ENCODE measurements at regions not wholly inside any gene's neighbourhood (a gene's known extent, or its start where the extent isn't known, plus 50 kb on each side); places are given as distances from the start of the nearest gene placed in this dataset.

DNA sequence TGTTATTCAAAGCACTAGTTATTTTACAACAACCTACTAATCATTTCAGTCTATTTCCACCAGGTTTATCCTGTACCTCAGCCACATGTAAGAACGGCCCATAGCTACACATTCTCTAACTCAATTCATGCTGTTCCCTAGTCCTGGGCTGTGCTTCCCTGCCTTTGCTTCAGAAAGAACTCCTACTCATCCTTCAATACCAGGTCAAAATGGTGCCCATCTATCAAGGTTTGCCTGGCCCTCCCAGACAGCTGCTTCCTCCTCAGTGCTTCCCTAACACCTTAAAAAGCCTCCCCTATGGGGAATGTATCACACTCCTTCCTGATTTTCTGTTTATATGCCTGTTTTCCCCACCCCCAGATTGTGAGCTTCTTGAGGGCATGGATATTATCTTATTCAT is 400.7 kb downstream of the MN1 start:
- no peaks in the 10 kb centered on the region for H4K20me1 ChIP-seq (ENCODE audit: insufficient read depth, low read length)
- no peak overlapping the region for H2AFZ ChIP-seq (ENCODE audit: low read depth, low read length)
- H3K9me3 ChIP-seq (ENCODE audit: insufficient read depth, low read length): no peaks in the 10 kb centered on the region
- H3K27me3 ChIP-seq (ENCODE audit: low read depth, low read length): peaks cover 2% of the 10 kb centered on the region; the same call in 1 of the 2 replicates
- no peak overlapping the region for H3K4me3 ChIP-seq (ENCODE audit: low read length)
- H3K9ac ChIP-seq (ENCODE audit: low read length): no peak overlapping the region
- H3K36me3 ChIP-seq (replicated peaks; ENCODE audit: low read depth, low read length): no peaks in the 10 kb centered on the region
- no peak overlapping the region for H3K4me2 ChIP-seq (ENCODE audit: low read length)
- no peak for TF ChIP-seq EZH2phosphoT487 (IDR thresholded peaks at IDR 0.05; ENCODE audit: low read depth)
- TF ChIP-seq, protein P1, sequence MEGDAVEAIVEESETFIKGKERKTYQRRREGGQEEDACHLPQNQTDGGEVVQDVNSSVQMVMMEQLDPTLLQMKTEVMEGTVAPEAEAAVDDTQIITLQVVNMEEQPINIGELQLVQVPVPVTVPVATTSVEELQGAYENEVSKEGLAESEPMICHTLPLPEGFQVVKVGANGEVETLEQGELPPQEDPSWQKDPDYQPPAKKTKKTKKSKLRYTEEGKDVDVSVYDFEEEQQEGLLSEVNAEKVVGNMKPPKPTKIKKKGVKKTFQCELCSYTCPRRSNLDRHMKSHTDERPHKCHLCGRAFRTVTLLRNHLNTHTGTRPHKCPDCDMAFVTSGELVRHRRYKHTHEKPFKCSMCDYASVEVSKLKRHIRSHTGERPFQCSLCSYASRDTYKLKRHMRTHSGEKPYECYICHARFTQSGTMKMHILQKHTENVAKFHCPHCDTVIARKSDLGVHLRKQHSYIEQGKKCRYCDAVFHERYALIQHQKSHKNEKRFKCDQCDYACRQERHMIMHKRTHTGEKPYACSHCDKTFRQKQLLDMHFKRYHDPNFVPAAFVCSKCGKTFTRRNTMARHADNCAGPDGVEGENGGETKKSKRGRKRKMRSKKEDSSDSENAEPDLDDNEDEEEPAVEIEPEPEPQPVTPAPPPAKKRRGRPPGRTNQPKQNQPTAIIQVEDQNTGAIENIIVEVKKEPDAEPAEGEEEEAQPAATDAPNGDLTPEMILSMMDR (IDR thresholded peaks at IDR 0.05; ENCODE audit: low read depth, low read length): no peak
- no peaks in the 10 kb centered on the region for H3K79me2 ChIP-seq (ENCODE audit: low read length)
- H3K4me1 ChIP-seq (ENCODE audit: low read length): no peaks in the 10 kb centered on the region
- no peak overlapping the region for H3K27ac ChIP-seq (ENCODE audit: low read length)

- no peak overlapping the region for H3K9ac ChIP-seq (ENCODE audit: low read length)
- H3K4me2 ChIP-seq (ENCODE audit: low read length): no peak overlapping the region
- H2AFZ ChIP-seq (ENCODE audit: low read depth, low read length): no peak overlapping the region
- H3K27ac ChIP-seq (ENCODE audit: low read length): no peak overlapping the region
- H3K9me3 ChIP-seq (ENCODE audit: insufficient read depth, low read length): no peaks in the 10 kb centered on the region
- no peak overlapping the region for H3K4me3 ChIP-seq (ENCODE audit: low read length)
- no peaks in the 10 kb centered on the region for H4K20me1 ChIP-seq (ENCODE audit: insufficient read depth, low read length)
- H3K79me2 ChIP-seq (ENCODE audit: low read length): no peaks in the 10 kb centered on the region
- no peaks in the 10 kb centered on the region for H3K4me1 ChIP-seq (ENCODE audit: low read length)
- no peaks in the 10 kb centered on the region for H3K36me3 ChIP-seq (replicated peaks; ENCODE audit: low read depth, low read length)
- TF ChIP-seq, protein P1 (IDR thresholded peaks at IDR 0.05; ENCODE audit: low read depth, low read length): no peak
- TF ChIP-seq EZH2phosphoT487 (IDR thresholded peaks at IDR 0.05; ENCODE audit: low read depth): no peak
- H3K27me3 ChIP-seq (ENCODE audit: low read depth, low read length): peaks cover 2% of the 10 kb centered on the region; the same call in 1 of the 2 replicates
Observed at GRCh38 chr22:27401321-27401720, 400.2 kb downstream of the MN1 start.

GRCh38 chr22:27404441-27404840 is 397.1 kb downstream of the MN1 start:
- H3K4me2 ChIP-seq (ENCODE audit: low read length): no peak overlapping the region
- no peak overlapping the region for H3K4me3 ChIP-seq (ENCODE audit: low read length)
- H3K36me3 ChIP-seq (replicated peaks; ENCODE audit: low read depth, low read length): no peaks in the 10 kb centered on the region
- TF ChIP-seq, protein P1 (IDR thresholded peaks at IDR 0.05; ENCODE audit: low read depth, low read length): no peak
- no peak for TF ChIP-seq EZH2phosphoT487 (IDR thresholded peaks at IDR 0.05; ENCODE audit: low read depth)
- H3K9me3 ChIP-seq (ENCODE audit: insufficient read depth, low read length): no peaks in the 10 kb centered on the region
- H2AFZ ChIP-seq (ENCODE audit: low read depth, low read length): no peak overlapping the region
- H3K27me3 ChIP-seq (ENCODE audit: low read depth, low read length): no peaks in the 10 kb centered on the region
- no peaks in the 10 kb centered on the region for H3K4me1 ChIP-seq (ENCODE audit: low read length)
- no peak overlapping the region for H3K27ac ChIP-seq (ENCODE audit: low read length)
- H4K20me1 ChIP-seq (ENCODE audit: insufficient read depth, low read length): no peaks in the 10 kb centered on the region
- H3K9ac ChIP-seq (ENCODE audit: low read length): no peak overlapping the region
- no peaks in the 10 kb centered on the region for H3K79me2 ChIP-seq (ENCODE audit: low read length)

- H2AFZ ChIP-seq (ENCODE audit: low read depth, low read length): no peak overlapping the region
- H3K9ac ChIP-seq (ENCODE audit: low read length): no peak overlapping the region
- no peak overlapping the region for H3K4me2 ChIP-seq (ENCODE audit: low read length)
- H3K4me3 ChIP-seq (ENCODE audit: low read length): no peak overlapping the region
- no peaks in the 10 kb centered on the region for H3K27me3 ChIP-seq (ENCODE audit: low read depth, low read length)
- no peaks in the 10 kb centered on the region for H3K79me2 ChIP-seq (ENCODE audit: low read length)
- no peaks in the 10 kb centered on the region for H3K4me1 ChIP-seq (ENCODE audit: low read length)
- TF ChIP-seq EZH2phosphoT487 (IDR thresholded peaks at IDR 0.05; ENCODE audit: low read depth): no peak
- TF ChIP-seq, protein P1 (IDR thresholded peaks at IDR 0.05; ENCODE audit: low read depth, low read length): peak; percentile 65
- H4K20me1 ChIP-seq (ENCODE audit: insufficient read depth, low read length): no peaks in the 10 kb centered on the region
- H3K36me3 ChIP-seq (replicated peaks; ENCODE audit: low read depth, low read length): no peaks in the 10 kb centered on the region
- H3K27ac ChIP-seq (ENCODE audit: low read length): no peak overlapping the region
- no peaks in the 10 kb centered on the region for H3K9me3 ChIP-seq (ENCODE audit: insufficient read depth, low read length)
Observed at GRCh38 chr22:27405672-27406388, 395.7 kb downstream of the MN1 start.
